NCI-H748 (cell line): ENCODE measurements at regions not wholly inside any gene's neighbourhood (a gene's known extent, or its start where the extent isn't known, plus 50 kb on each side); places are given as distances from the start of the nearest gene placed in this dataset.

Source experiments
- DNase-seq: peaks from one replicate; lab custom pipeline; 2025; ENCODE audit not compliant: unreplicated experiment; lab: John Stamatoyannopoulos, UW

- no peak for DNase-seq
Measured at GRCh38 chr22:48541401-48542098, 1286.1 kb downstream of the BRD1 start.

GRCh38 chr22:48539261-48539660 lies 1288.4 kb downstream of the BRD1 start:
- DNase-seq = no peak

- DNase-seq = no peak
Measured at GRCh38 chr22:48538291-48538820, 1289.3 kb downstream of the BRD1 start.

- no peak for DNase-seq
Measured at GRCh38 chr22:48537343-48537680, 1290.4 kb downstream of the BRD1 start.

- no peak for DNase-seq
Measured at GRCh38 chr22:48536541-48537342, 1290.9 kb downstream of the BRD1 start.

GRCh38 chr22:48535868-48536540 lies 1291.7 kb downstream of the BRD1 start:
- no peak for DNase-seq

GRCh38 chr22:48534395-48534958 lies 1293.2 kb downstream of the BRD1 start:
- no peak for DNase-seq

GRCh38 chr22:48532986-48533385 lies 1294.7 kb downstream of the BRD1 start:
- DNase-seq = no peak

GRCh38 chr22:48531761-48532435 lies 1295.8 kb downstream of the BRD1 start:
- DNase-seq = no peak

GRCh38 chr22:48531108-48531507 lies 1296.6 kb downstream of the BRD1 start:
- DNase-seq = no peak

- no peak for DNase-seq
Measured at GRCh38 chr22:48530666-48531065, 1297.0 kb downstream of the BRD1 start.

- peak; percentile 91 for DNase-seq
Measured at GRCh38 chr22:48528221-48528915, 1299.3 kb downstream of the BRD1 start.

- no peak for DNase-seq
Measured at GRCh38 chr22:48523761-48524160, 1303.9 kb downstream of the BRD1 start.

GRCh38 chr22:48523091-48523490 lies 1304.6 kb downstream of the BRD1 start:
- DNase-seq = no peak

- DNase-seq = no peak
Measured at GRCh38 chr22:48522271-48522670, 1305.4 kb downstream of the BRD1 start.

GRCh38 chr22:48520884-48521588 lies 1306.6 kb downstream of the BRD1 start:
- DNase-seq = no peak

GRCh38 chr22:48520207-48520606 lies 1307.5 kb downstream of the BRD1 start:
- DNase-seq = no peak

GRCh38 chr22:48517039-48518030 lies 1310.3 kb downstream of the BRD1 start:
- DNase-seq = no peak
